GM12878 (cell line): ENCODE measurements at regions not wholly inside any gene's neighbourhood (a gene's known extent, or its start where the extent isn't known, plus 50 kb on each side); places are given as distances from the start of the nearest gene placed in this dataset.

Source experiments
- ATAC-seq: fragments of 200-7000 bp; cut with Tn5 transposase; 3 replicates; pipeline ENCODE4 v1.9.1; 2020; ENCODE audit warnings: mild to moderate bottlenecking, moderate library complexity
- BruUV-seq: library from RNA; stranded (reverse); fragments of 400-500 nt; replicated peaks from 2 replicates; lab custom pipeline; 2021; lab: Mats Ljungman, UMichigan
- CTCF ChIA-PET: fragments of 300-600 bp; sonication (Branson Sonifier 250); formaldehyde crosslinking; extraction: SDS; loops from one replicate; lab custom pipeline; 2021; ENCODE audit warnings: inconsistent platforms; lab: Yijun Ruan, JAX
- POLR2A ChIA-PET: fragments of 350-600 bp; formaldehyde crosslinking; extraction: SDS; loops from one replicate; lab custom pipeline; 2021; ENCODE audit warnings: inconsistent platforms; lab: Charles Lee
- RAD21 ChIA-PET: fragments of 300-600 bp; sonication (Branson Sonifier 250); formaldehyde crosslinking; loops from one replicate; lab custom pipeline; 2023; ENCODE audit warnings: antibody characterized with exemption; ENCODE audit not compliant: unreplicated experiment; lab: Charles Lee
- SMC1A ChIA-PET: fragments of 300-600 bp; sonication (Branson Sonifier 250); formaldehyde crosslinking; loops from one replicate; lab custom pipeline; 2023; ENCODE audit not compliant: unreplicated experiment, uncharacterized antibody; lab: Charles Lee
- DNase-seq: peaks from one replicate; pipeline ENCODE4 v3.0.0-alpha.2; 2011; ENCODE audit warnings: low read depth, low spot score
- FAIRE-seq: peaks from 3 replicates; lab custom pipeline; 2011; peaks lifted over from hg19 to GRCh38; lab: Jason Lieb, UNC
- H2AFZ ChIP-seq: 2 replicates; pipeline ENCODE4 v1.6.0; 2011; ENCODE audit warnings: low read depth, low read length, control low read depth; ENCODE audit not compliant: control insufficient read depth
- H3K27ac ChIP-seq: 2 replicates; pipeline ENCODE4 v1.5.1; 2011; ENCODE audit warnings: control low read depth; ENCODE audit not compliant: control insufficient read depth, insufficient read depth
- H3K27me3 ChIP-seq, 2 experiments: replicated peaks in 1 of 2; 2 replicates each; pipeline versions ENCODE4 v1.6.0 to v1.6.1; 2011; ENCODE audit warnings: low read length in 1 of 2; ENCODE audit not compliant: control insufficient read depth in 2 of 2, insufficient read depth in 2 of 2
- H3K36me3 ChIP-seq, 2 experiments: 2 replicates each; pipeline ENCODE4 v1.5.1; 2011; ENCODE audit warnings: low read length in 1 of 2; ENCODE audit not compliant: control insufficient read depth in 2 of 2, insufficient read depth in 2 of 2
- H3K4me1 ChIP-seq: 2 replicates; pipeline ENCODE4 v1.6.1; 2011; ENCODE audit warnings: mild to moderate bottlenecking, low read length, moderate library complexity, mixed read lengths; ENCODE audit not compliant: control insufficient read depth, insufficient read depth
- H3K4me2 ChIP-seq: 2 replicates; pipeline ENCODE4 v1.6.0; 2011; ENCODE audit warnings: control low read depth; ENCODE audit not compliant: control insufficient read depth, insufficient read depth
- H3K4me3 ChIP-seq: fragments of 200-600 bp; sonication (generic); 2 replicates; pipeline ENCODE4 v1.5.1; 2016
- H3K79me2 ChIP-seq: 2 replicates; pipeline ENCODE4 v1.6.0; 2011; ENCODE audit warnings: low read length; ENCODE audit not compliant: control insufficient read depth, insufficient read depth
- H3K9ac ChIP-seq: 2 replicates; pipeline ENCODE4 v1.8.0; 2011; ENCODE audit warnings: low read length, control low read depth, mixed read lengths; ENCODE audit not compliant: control insufficient read depth, insufficient read depth
- H3K9me3 ChIP-seq: replicated peaks from 3 replicates; pipeline ENCODE4 v1.5.1; 2011; ENCODE audit warnings: mild to moderate bottlenecking, low read length; ENCODE audit not compliant: control insufficient read depth, insufficient read depth
- H4K20me1 ChIP-seq: 2 replicates; pipeline ENCODE4 v1.6.0; 2011; ENCODE audit not compliant: control insufficient read depth, insufficient read depth
- CBX5 ChIP-seq: sonication (generic); IDR thresholded peaks from 2 replicates; pipeline ENCODE4 v1.6.1; 2016; ENCODE audit warnings: low read depth, moderate library complexity, mild to moderate bottlenecking, inconsistent platforms
- EGR1 ChIP-seq, 2 experiments: IDR thresholded peaks; 1 replicate in 1 of 2; 2 replicates in 1 of 2; pipeline ENCODE4 v1.6.1; 2011 to 2012; ENCODE audit warnings: low read depth in 2 of 2, low read length in 2 of 2, borderline replicate concordance in 1 of 2, mild to moderate bottlenecking in 1 of 2, moderate library complexity in 1 of 2
- KAT2A ChIP-seq: conservative IDR thresholded peaks from 2 replicates; pipeline ENCODE4 v1.6.1; 2011; ENCODE audit warnings: low read depth, low read length; ENCODE audit not compliant: control insufficient read depth
- LARP7 ChIP-seq: fragments of 450-650 bp; IDR thresholded peaks from 2 replicates; pipeline ENCODE4 v1.6.1; 2017; ENCODE audit warnings: mild to moderate bottlenecking
- NR2C2 ChIP-seq: IDR thresholded peaks from 2 replicates; pipeline ENCODE4 v1.6.1; 2011; ENCODE audit warnings: borderline replicate concordance, low read depth; ENCODE audit not compliant: control insufficient read depth, insufficient read length
- RBBP5 ChIP-seq: fragments of 200-600 bp; sonication (generic); conservative IDR thresholded peaks from 2 replicates; pipeline ENCODE4 v1.6.1; 2016
- RELA ChIP-seq: fragments of 450-650 bp; IDR thresholded peaks from 2 replicates; pipeline ENCODE4 v1.8.0; 2014; ENCODE audit warnings: borderline replicate concordance; ENCODE audit not compliant: partially characterized antibody
- SRF ChIP-seq, 2 experiments: IDR thresholded peaks; 2 replicates each; pipeline ENCODE4 v1.6.1; 2011; ENCODE audit warnings: low read depth in 2 of 2, low read length in 2 of 2, mild to moderate bottlenecking in 1 of 2, moderate library complexity in 1 of 2
- YBX1 ChIP-seq: fragments of 450-650 bp; IDR thresholded peaks from 2 replicates; pipeline ENCODE4 v1.6.1; 2016; ENCODE audit warnings: antibody characterized with exemption
- WGBS: methylation state at CpG from one replicate; pipeline ENCODE4 v1.1.6; 2016; ENCODE audit warnings: low lambda C conversion rate; ENCODE audit not compliant: insufficient replicate concordance, insufficient coverage; ENCODE audit errors: missing lambda C conversion rate; 5-methylcytosine and 5-hydroxymethylcytosine counted together
- in situ Hi-C: fragments of 300-500 bp; cut with MboI; formaldehyde crosslinking; loops from 9 replicates; pipeline ENCODE4 v1.14.3; 2018; ENCODE audit warnings: mixed read lengths
- intact Hi-C: fragments of 100-400 bp; cut with micrococcal nuclease; formaldehyde crosslinking; loops from one replicate; pipeline ENCODE4 v1.14.2; 2022; ENCODE audit not compliant: unreplicated experiment
- TF ChIP-seq, protein P1 (sequence below): IDR thresholded peaks from 2 replicates; pipeline ENCODE4 v1.6.1; 2012; ENCODE audit warnings: low read depth, low read length, improper control_type of control experiment

DNA sequence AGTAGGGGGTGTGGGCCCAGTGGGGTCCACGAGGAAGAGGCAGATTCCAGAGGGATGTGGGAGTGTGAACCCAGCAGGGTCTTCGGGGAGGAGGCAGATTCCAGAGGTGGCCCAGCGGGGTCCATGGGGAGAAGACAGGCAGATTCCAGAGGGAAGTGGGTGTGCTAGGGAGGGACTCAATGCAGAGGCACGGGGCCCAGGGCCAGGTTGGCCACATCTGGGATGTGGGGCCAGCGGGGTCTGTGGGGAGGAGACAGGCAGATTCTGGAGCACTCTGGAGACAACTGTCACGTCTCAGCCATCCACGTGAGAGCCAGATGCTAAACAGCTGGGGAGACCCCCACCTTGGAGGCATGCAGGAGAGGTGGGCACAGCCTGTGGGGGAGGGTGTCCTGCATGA, 582.6 kb downstream of the TBC1D22A start:
- 18% methylated on average over 7 of the region's 7 CpGs for WGBS
- ChIA-PET POLR2A (no interaction called here), CTCF (no interaction called here), RAD21 (no interaction called here), SMC1A (no interaction called here)
- Histone ChIP-seq H4K20me1 (no peaks in the 10 kb centered on the region), H3K79me2 (no peaks in the 10 kb centered on the region), H3K27me3 (no peaks in the 10 kb centered on the region), H3K27ac (no peak overlapping the region), H2AFZ (no peak overlapping the region), H3K36me3 (no peaks in the 10 kb centered on the region), H3K4me3 (no peak overlapping the region), H3K9ac (no peak overlapping the region), H3K4me2 (no peak overlapping the region), H3K9me3 (no peaks in the 10 kb centered on the region; the same call in 2 of the 3 replicates), H3K4me1 (no peaks in the 10 kb centered on the region)
- FAIRE-seq (no peak), ATAC-seq (no peak), DNase-seq (no peak)
- TF ChIP-seq RELA (no peak), YBX1 (no peak), KAT2A (no peak), CBX5 (no peak), SRF (IDR thresholded peaks at IDR 0.05; ENCODE audit: low read depth in 2 of 2, low read length in 2 of 2) (no peak), RBBP5 (no peak), LARP7 (no peak), EGR1 (IDR thresholded peaks at IDR 0.05; ENCODE audit: borderline replicate concordance in 1 of 2, low read depth in 2 of 2, low read length in 2 of 2) (no peak), NR2C2 (no peak)
- TF ChIP-seq, protein P1, sequence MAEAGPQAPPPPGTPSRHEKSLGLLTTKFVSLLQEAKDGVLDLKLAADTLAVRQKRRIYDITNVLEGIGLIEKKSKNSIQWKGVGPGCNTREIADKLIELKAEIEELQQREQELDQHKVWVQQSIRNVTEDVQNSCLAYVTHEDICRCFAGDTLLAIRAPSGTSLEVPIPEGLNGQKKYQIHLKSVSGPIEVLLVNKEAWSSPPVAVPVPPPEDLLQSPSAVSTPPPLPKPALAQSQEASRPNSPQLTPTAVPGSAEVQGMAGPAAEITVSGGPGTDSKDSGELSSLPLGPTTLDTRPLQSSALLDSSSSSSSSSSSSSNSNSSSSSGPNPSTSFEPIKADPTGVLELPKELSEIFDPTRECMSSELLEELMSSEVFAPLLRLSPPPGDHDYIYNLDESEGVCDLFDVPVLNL, result no peak
- intact Hi-C loops (no loop called here), in situ Hi-C loops (no loop called here)
- no TSS peak for BruUV-seq
